Transverse colon (tissue), 4 donors: ENCODE measurements at regions not wholly inside any gene's neighbourhood (a gene's known extent, or its start where the extent isn't known, plus 50 kb on each side); places are given as distances from the start of the nearest gene placed in this dataset.
"Not testable (repeated sequence)": the region's sequence is repeated elsewhere in the genome, so short reads cannot be mapped to it uniquely, and the experiment has no call there.

Experiments
- DNase-seq: peaks from one replicate; pipeline ENCODE4 v3.0.0-alpha.2; 2019
- H3K27ac ChIP-seq, 4 donors: fragments of 200-600 bp; sonication (generic); 2 replicates each; pipeline ENCODE4 v1.5.1; 2016 to 2018; ENCODE audit warnings: inconsistent platforms in 4 of 4
- H3K27me3 ChIP-seq: fragments of 200-600 bp; sonication (generic); 2 replicates; pipeline ENCODE4 v1.5.1; 2017; ENCODE audit warnings: inconsistent platforms
- H3K36me3 ChIP-seq, 4 donors: fragments of 200-600 bp; sonication (generic); 2 replicates each; pipeline ENCODE4 v1.5.1; 2017 to 2019; ENCODE audit warnings: inconsistent platforms in 4 of 4
- H3K4me1 ChIP-seq, 4 donors: fragments of 200-600 bp; sonication (generic); 2 replicates each; pipeline ENCODE4 v1.5.1; 2017 to 2020; ENCODE audit warnings: inconsistent platforms in 4 of 4
- H3K4me3 ChIP-seq, 4 donors: fragments of 200-600 bp; sonication (generic); 1 replicate in 1 of 4; 2 replicates in 3 of 4; pipeline versions ENCODE4 v1.5.1 to v1.6.1; 2017 to 2019; ENCODE audit warnings: inconsistent platforms in 4 of 4
- H3K9me3 ChIP-seq, 2 donors: fragments of 200-600 bp; sonication (generic); 2 replicates each; pipeline ENCODE4 v1.5.1; 2017 to 2019; ENCODE audit warnings: inconsistent platforms in 2 of 2
- WGBS, 2 donors: methylation state at CpG; one replicate each; pipeline ENCODE4 v1.1.5; 2018; ENCODE audit warnings: low coverage in 1 of 2; 5-methylcytosine and 5-hydroxymethylcytosine counted together
- in situ Hi-C, 4 donors: fragments of 200-750 bp; cut with MboI; loops; one replicate each; pipeline versions ENCODE4 v1.15.0 to v1.15.1; 2017; ENCODE audit warnings: low sequenced_read_pairs in 3 of 4, low pct_ligation_motif_present in 1 of 4, low pct_unique_long_range_greater_than_20kb in 1 of 4
- intact Hi-C: fragments of 100-400 bp; cut with DNase I; formaldehyde crosslinking; loops from one replicate; pipeline ENCODE4 v1.15.1; 2023; ENCODE audit warnings: low total_unique reads
- small RNA-seq, 4 donors: library from RNA; depleted of rRNA; stranded (forward); fragments of <200 nt; gene quantifications; one replicate each; pipeline ENCODE3, GENCODE V24; 2016

GRCh38 chr9:67058898-67059715, 66.8 kb upstream of the SPATA31A3 start:
- H3K9me3 ChIP-seq, in situ Hi-C loops, H3K36me3 ChIP-seq, H3K4me1 ChIP-seq, intact Hi-C loops, H3K27me3 ChIP-seq: not testable (repeated sequence)
- peak overlapping the region in 2 of 4 donors; percentile 57 to 58 for H3K27ac ChIP-seq
- peak; percentile 34 for DNase-seq
- peak overlapping the region in 1 of 4 donors; percentile 39 for H3K4me3 ChIP-seq
- WGBS, 2 donors = 0% methylated on average over 12 of the region's 78 CpGs; no CpG with 5 or more reads in 1 of the 2 donors

Small RNA genes in the stretch of these regions (small RNA-seq; reads per million reads assigned to genes)
- 0 reads per million in 4 donors for gene RN7SL422P
